Activated T-helper 2 cell treated with anti-CD3 and anti-CD28 coated beads, Interferon-gamma antibody, Interleukin-2, Interleukin-4, amounts not matched to agents 10 μg/mL and 5 μg/mL and 100 μg/mL, durations not matched to agents 14 hours and 24 hours and 36 hours (primary cell): ENCODE measurements at regions not wholly inside any gene's neighbourhood (a gene's known extent, or its start where the extent isn't known, plus 50 kb on each side); places are given as distances from the start of the nearest gene placed in this dataset.

Source experiments
- DNase-seq: peaks from one replicate; pipeline ENCODE4 v3.0.0; 2021; ENCODE audit warnings: low spot score
- H3K27ac Mint-ChIP-seq: one replicate; pipeline ENCODE4 v1.8.0; 2021; ENCODE audit warnings: mixed read lengths
- H3K27me3 Mint-ChIP-seq: one replicate; pipeline ENCODE4 v1.8.0; 2021; ENCODE audit warnings: low read depth, mixed read lengths
- H3K36me3 Mint-ChIP-seq: one replicate; pipeline ENCODE4 v1.8.0; 2021; ENCODE audit warnings: low read depth, mixed read lengths
- H3K4me1 Mint-ChIP-seq: one replicate; pipeline ENCODE4 v1.8.0; 2021; ENCODE audit warnings: low read depth, mixed read lengths
- H3K4me3 Mint-ChIP-seq: one replicate; pipeline ENCODE4 v1.8.0; 2021; ENCODE audit warnings: low read depth, mild to moderate bottlenecking, moderate library complexity, mixed read lengths
- H3K9me3 Mint-ChIP-seq: one replicate; pipeline ENCODE4 v1.8.0; 2021; ENCODE audit warnings: mixed read lengths
- intact Hi-C: fragments of 100-400 bp; cut with micrococcal nuclease; formaldehyde crosslinking; loops from one replicate; pipeline ENCODE4 v1.15.1; 2023

GRCh38 chr5:15354021-15354420 lies 146.0 kb upstream of the FBXL7 start:
- peaks cover 26% of the 10 kb centered on the region for H3K9me3 Mint-ChIP-seq
- H3K36me3 Mint-ChIP-seq, result no peaks in the 10 kb centered on the region
- H3K27me3 Mint-ChIP-seq, result no peaks in the 10 kb centered on the region
- no peak overlapping the region for H3K27ac Mint-ChIP-seq
- no peak overlapping the region for H3K4me3 Mint-ChIP-seq
- no peak for DNase-seq
- intact Hi-C loops, result no loop called here
- no peaks in the 10 kb centered on the region for H3K4me1 Mint-ChIP-seq

GRCh38 chr5:15353086-15353645 lies 146.8 kb upstream of the FBXL7 start:
- no peak overlapping the region for H3K27ac Mint-ChIP-seq
- H3K4me1 Mint-ChIP-seq, result no peaks in the 10 kb centered on the region
- DNase-seq, result no peak
- no peak overlapping the region for H3K4me3 Mint-ChIP-seq
- no peaks in the 10 kb centered on the region for H3K27me3 Mint-ChIP-seq
- H3K36me3 Mint-ChIP-seq, result no peaks in the 10 kb centered on the region
- H3K9me3 Mint-ChIP-seq, result peaks cover 21% of the 10 kb centered on the region
- intact Hi-C loops, result no loop called here

GRCh38 chr5:15350614-15351013 lies 149.4 kb upstream of the FBXL7 start:
- Mint-ChIP-seq H3K27me3 (no peaks in the 10 kb centered on the region), H3K4me1 (no peaks in the 10 kb centered on the region), H3K4me3 (no peak overlapping the region), H3K27ac (no peak overlapping the region), H3K36me3 (no peaks in the 10 kb centered on the region), H3K9me3 (peaks cover 12% of the 10 kb centered on the region)
- intact Hi-C loops, result no loop called here
- DNase-seq, result no peak

- intact Hi-C loops, result no loop called here
- no peak for DNase-seq
- peaks cover 14% of the 10 kb centered on the region for H3K9me3 Mint-ChIP-seq
- H3K27ac Mint-ChIP-seq, result no peak overlapping the region
- no peaks in the 10 kb centered on the region for H3K4me1 Mint-ChIP-seq
- no peaks in the 10 kb centered on the region for H3K27me3 Mint-ChIP-seq
- no peak overlapping the region for H3K4me3 Mint-ChIP-seq
- no peaks in the 10 kb centered on the region for H3K36me3 Mint-ChIP-seq
Measured at GRCh38 chr5:15346738-15347137, 153.2 kb upstream of the FBXL7 start.

- no peak for DNase-seq
- intact Hi-C loops, result no loop called here
- Mint-ChIP-seq H3K27me3 (no peaks in the 10 kb centered on the region), H3K27ac (no peak overlapping the region), H3K4me3 (no peak overlapping the region), H3K9me3 (peaks cover 16% of the 10 kb centered on the region), H3K36me3 (no peaks in the 10 kb centered on the region), H3K4me1 (no peaks in the 10 kb centered on the region)
Measured at GRCh38 chr5:15344954-15345353, 155.0 kb upstream of the FBXL7 start.

GRCh38 chr5:15338546-15338945 lies 161.4 kb upstream of the FBXL7 start:
- intact Hi-C loops, result no loop called here
- Mint-ChIP-seq H3K36me3 (no peaks in the 10 kb centered on the region), H3K4me1 (no peaks in the 10 kb centered on the region), H3K27me3 (no peaks in the 10 kb centered on the region), H3K9me3 (peaks cover 31% of the 10 kb centered on the region), H3K27ac (no peak overlapping the region), H3K4me3 (no peak overlapping the region)
- DNase-seq, result no peak

GRCh38 chr5:15334551-15335266 lies 165.3 kb upstream of the FBXL7 start:
- Mint-ChIP-seq H3K4me1 (no peaks in the 10 kb centered on the region), H3K27me3 (no peaks in the 10 kb centered on the region), H3K27ac (no peak overlapping the region), H3K4me3 (no peak overlapping the region), H3K9me3 (peaks cover 38% of the 10 kb centered on the region), H3K36me3 (no peaks in the 10 kb centered on the region)
- DNase-seq, result no peak
- intact Hi-C loops, result no loop called here

- no peak overlapping the region for H3K27ac Mint-ChIP-seq
- H3K4me3 Mint-ChIP-seq, result no peak overlapping the region
- intact Hi-C loops, result no loop called here
- no peaks in the 10 kb centered on the region for H3K36me3 Mint-ChIP-seq
- no peaks in the 10 kb centered on the region for H3K4me1 Mint-ChIP-seq
- peaks cover 32% of the 10 kb centered on the region for H3K9me3 Mint-ChIP-seq
- DNase-seq, result no peak
- H3K27me3 Mint-ChIP-seq, result no peaks in the 10 kb centered on the region
Measured at GRCh38 chr5:15333091-15333490, 166.9 kb upstream of the FBXL7 start.

GRCh38 chr5:15326932-15327331 lies 173.0 kb upstream of the FBXL7 start:
- no peak overlapping the region for H3K27ac Mint-ChIP-seq
- H3K4me3 Mint-ChIP-seq, result no peak overlapping the region
- intact Hi-C loops, result no loop called here
- DNase-seq, result no peak
- no peaks in the 10 kb centered on the region for H3K27me3 Mint-ChIP-seq
- no peaks in the 10 kb centered on the region for H3K36me3 Mint-ChIP-seq
- peaks cover 13% of the 10 kb centered on the region for H3K9me3 Mint-ChIP-seq
- no peaks in the 10 kb centered on the region for H3K4me1 Mint-ChIP-seq

GRCh38 chr5:15326471-15326870 lies 173.5 kb upstream of the FBXL7 start:
- H3K27ac Mint-ChIP-seq, result no peak overlapping the region
- no peak for DNase-seq
- no peaks in the 10 kb centered on the region for H3K36me3 Mint-ChIP-seq
- intact Hi-C loops, result no loop called here
- H3K27me3 Mint-ChIP-seq, result no peaks in the 10 kb centered on the region
- H3K4me3 Mint-ChIP-seq, result no peak overlapping the region
- peaks cover 13% of the 10 kb centered on the region for H3K9me3 Mint-ChIP-seq
- no peaks in the 10 kb centered on the region for H3K4me1 Mint-ChIP-seq

- no peak overlapping the region for H3K27ac Mint-ChIP-seq
- peaks cover 4% of the 10 kb centered on the region for H3K9me3 Mint-ChIP-seq
- H3K4me3 Mint-ChIP-seq, result no peak overlapping the region
- H3K27me3 Mint-ChIP-seq, result no peaks in the 10 kb centered on the region
- no peak for DNase-seq
- intact Hi-C loops, result no loop called here
- H3K36me3 Mint-ChIP-seq, result no peaks in the 10 kb centered on the region
- no peaks in the 10 kb centered on the region for H3K4me1 Mint-ChIP-seq
Measured at GRCh38 chr5:15322421-15322820, 177.6 kb upstream of the FBXL7 start.

GRCh38 chr5:15321776-15322175 lies 178.2 kb upstream of the FBXL7 start:
- no peak for DNase-seq
- Mint-ChIP-seq H3K36me3 (no peaks in the 10 kb centered on the region), H3K4me3 (no peak overlapping the region), H3K9me3 (peaks cover 6% of the 10 kb centered on the region), H3K27ac (no peak overlapping the region), H3K27me3 (no peaks in the 10 kb centered on the region), H3K4me1 (no peaks in the 10 kb centered on the region)
- intact Hi-C loops, result no loop called here

GRCh38 chr5:15320871-15321270 lies 179.1 kb upstream of the FBXL7 start:
- no peaks in the 10 kb centered on the region for H3K4me1 Mint-ChIP-seq
- no peaks in the 10 kb centered on the region for H3K36me3 Mint-ChIP-seq
- H3K4me3 Mint-ChIP-seq, result no peak overlapping the region
- no peak for DNase-seq
- intact Hi-C loops, result no loop called here
- peaks cover 9% of the 10 kb centered on the region for H3K9me3 Mint-ChIP-seq
- no peak overlapping the region for H3K27ac Mint-ChIP-seq
- H3K27me3 Mint-ChIP-seq, result no peaks in the 10 kb centered on the region
